Neural progenitor cell (in vitro differentiated cells): ENCODE measurements at regions not wholly inside any gene's neighbourhood (a gene's known extent, or its start where the extent isn't known, plus 50 kb on each side); places are given as distances from the start of the nearest gene placed in this dataset.
A peak's percentile ranks its signal among the peaks of the same experiment; 100 is the strongest.

Experiments
- DNase-seq: peaks from one replicate; pipeline ENCODE4 v3.0.0-alpha.2; 2016; ENCODE audit warnings: low spot score
- H2AFZ ChIP-seq: fragments of 200-600 bp; sonication (generic); replicated peaks from 2 replicates; pipeline ENCODE4 v1.6.1; 2016; ENCODE audit warnings: antibody characterized with exemption
- H3F3A ChIP-seq: fragments of 200-600 bp; sonication (generic); 2 replicates; pipeline ENCODE4 v1.6.1; 2016; ENCODE audit warnings: antibody characterized with exemption, low read depth
- H3K27ac ChIP-seq: fragments of 200-600 bp; sonication (generic); 2 replicates; pipeline ENCODE4 v1.5.1; 2016; ENCODE audit warnings: mild to moderate bottlenecking
- H3K27me3 ChIP-seq: fragments of 200-600 bp; sonication (generic); 2 replicates; pipeline ENCODE4 v1.6.1; 2016; ENCODE audit warnings: mild to moderate bottlenecking, moderate library complexity
- H3K36me3 ChIP-seq: fragments of 200-600 bp; sonication (generic); 2 replicates; pipeline ENCODE4 v1.5.1; 2016
- H3K4me1 ChIP-seq: fragments of 200-600 bp; sonication (generic); 2 replicates; pipeline ENCODE4 v1.6.1; 2016; ENCODE audit warnings: mixed run types
- H3K4me2 ChIP-seq: fragments of 200-600 bp; sonication (generic); 2 replicates; pipeline ENCODE4 v1.6.1; 2016
- H3K4me3 ChIP-seq: fragments of 200-600 bp; sonication (generic); 2 replicates; pipeline ENCODE4 v1.5.1; 2016
- H3K79me2 ChIP-seq: fragments of 200-600 bp; sonication (generic); 2 replicates; pipeline ENCODE4 v1.6.1; 2016; ENCODE audit warnings: low read depth
- H3K9ac ChIP-seq: fragments of 200-600 bp; sonication (generic); 2 replicates; pipeline ENCODE4 v1.6.1; 2016
- H3K9me3 ChIP-seq: fragments of 200-600 bp; sonication (generic); 2 replicates; pipeline ENCODE4 v1.5.1; 2016; ENCODE audit warnings: low read depth
- H4K20me1 ChIP-seq: fragments of 200-600 bp; sonication (generic); 2 replicates; pipeline ENCODE4 v1.6.1; 2016; ENCODE audit warnings: low read depth
- H3K27ac Mint-ChIP-seq: 3 replicates; pipeline ENCODE4 v1.8.0; 2021; ENCODE audit warnings: mixed read lengths
- H3K27me3 Mint-ChIP-seq: 2 replicates; pipeline ENCODE4 v1.8.0; 2022; ENCODE audit warnings: low read depth, mild to moderate bottlenecking, inconsistent platforms, moderate library complexity, mixed read lengths; ENCODE audit not compliant: insufficient read depth
- H3K36me3 Mint-ChIP-seq: 3 replicates; pipeline ENCODE4 v1.8.0; 2021; ENCODE audit warnings: mixed read lengths
- H3K4me1 Mint-ChIP-seq: 3 replicates; pipeline ENCODE4 v1.8.0; 2021; ENCODE audit warnings: mixed read lengths
- H3K4me3 Mint-ChIP-seq: 3 replicates; pipeline ENCODE4 v1.8.0; 2021; ENCODE audit warnings: mild to moderate bottlenecking, moderate library complexity, mixed read lengths
- H3K9me3 Mint-ChIP-seq: 3 replicates; pipeline ENCODE4 v1.8.0; 2020; ENCODE audit warnings: mixed read lengths
- EZH2 ChIP-seq: fragments of 200-600 bp; sonication (generic); IDR thresholded peaks from 2 replicates; pipeline ENCODE4 v1.6.1; 2017; ENCODE audit warnings: antibody characterized with exemption, mild to moderate bottlenecking, moderate library complexity
- EZH2phosphoT487 ChIP-seq: fragments of 200-600 bp; sonication (generic); IDR thresholded peaks from 2 replicates; pipeline ENCODE4 v1.6.1; 2017; ENCODE audit warnings: antibody characterized with exemption
- TF ChIP-seq, protein P1 (sequence below): fragments of 200-600 bp; sonication (generic); IDR thresholded peaks from 2 replicates; pipeline ENCODE4 v1.5.1; 2017; ENCODE audit warnings: antibody characterized with exemption, mild to moderate bottlenecking

DNA sequence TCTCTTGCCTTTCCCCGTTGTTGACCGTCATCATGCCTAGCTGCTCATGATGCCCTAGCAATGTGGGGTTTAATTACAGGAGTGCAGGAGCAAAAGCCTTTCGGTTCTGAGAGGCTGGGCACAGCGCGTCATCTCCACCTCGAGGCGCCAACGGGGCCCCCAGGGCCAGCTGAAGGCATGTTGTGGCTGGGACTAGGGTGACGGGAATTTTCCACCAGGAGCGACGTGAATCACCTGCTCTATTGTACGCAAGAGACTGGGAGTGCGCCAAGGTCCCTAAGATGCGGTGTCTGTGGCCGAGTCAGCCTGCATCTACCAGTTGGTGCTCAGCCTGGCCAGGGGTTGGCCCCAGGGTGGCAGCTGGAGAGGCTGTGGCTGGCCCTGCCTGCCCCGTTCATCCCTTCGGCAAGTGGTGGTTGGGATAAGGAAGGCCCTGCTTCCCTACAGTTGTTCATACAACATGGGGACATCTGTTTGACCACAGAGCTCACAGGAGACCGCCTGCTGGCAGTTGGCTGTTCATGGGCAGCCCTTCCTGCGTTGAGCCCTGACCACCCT, 1175.6 kb downstream of the BRD1 start:
- TF ChIP-seq EZH2: no peak
- TF ChIP-seq EZH2phosphoT487: no peak
- TF ChIP-seq, protein P1, sequence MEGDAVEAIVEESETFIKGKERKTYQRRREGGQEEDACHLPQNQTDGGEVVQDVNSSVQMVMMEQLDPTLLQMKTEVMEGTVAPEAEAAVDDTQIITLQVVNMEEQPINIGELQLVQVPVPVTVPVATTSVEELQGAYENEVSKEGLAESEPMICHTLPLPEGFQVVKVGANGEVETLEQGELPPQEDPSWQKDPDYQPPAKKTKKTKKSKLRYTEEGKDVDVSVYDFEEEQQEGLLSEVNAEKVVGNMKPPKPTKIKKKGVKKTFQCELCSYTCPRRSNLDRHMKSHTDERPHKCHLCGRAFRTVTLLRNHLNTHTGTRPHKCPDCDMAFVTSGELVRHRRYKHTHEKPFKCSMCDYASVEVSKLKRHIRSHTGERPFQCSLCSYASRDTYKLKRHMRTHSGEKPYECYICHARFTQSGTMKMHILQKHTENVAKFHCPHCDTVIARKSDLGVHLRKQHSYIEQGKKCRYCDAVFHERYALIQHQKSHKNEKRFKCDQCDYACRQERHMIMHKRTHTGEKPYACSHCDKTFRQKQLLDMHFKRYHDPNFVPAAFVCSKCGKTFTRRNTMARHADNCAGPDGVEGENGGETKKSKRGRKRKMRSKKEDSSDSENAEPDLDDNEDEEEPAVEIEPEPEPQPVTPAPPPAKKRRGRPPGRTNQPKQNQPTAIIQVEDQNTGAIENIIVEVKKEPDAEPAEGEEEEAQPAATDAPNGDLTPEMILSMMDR: no peak
- Mint-ChIP-seq H3K4me1 (peaks cover 2% of the 10 kb centered on the region), H3K27me3 (peaks cover 4% of the 10 kb centered on the region), H3K27ac (no peak overlapping the region), H3K36me3 (peaks cover 4% of the 10 kb centered on the region), H3K9me3 (peaks cover 2% of the 10 kb centered on the region), H3K4me3 (no peak overlapping the region)
- Histone ChIP-seq H3K27me3 (no peaks in the 10 kb centered on the region), H3K36me3 (no peaks in the 10 kb centered on the region), H3K27ac (no peak overlapping the region), H2AFZ (no peak overlapping the region), H4K20me1 (no peaks in the 10 kb centered on the region), H3K4me3 (no peak overlapping the region), H3K9ac (no peak overlapping the region), H3K4me2 (no peak overlapping the region), H3F3A (no peaks in the 10 kb centered on the region), H3K79me2 (no peaks in the 10 kb centered on the region), H3K4me1 (no peaks in the 10 kb centered on the region), H3K9me3 (no peaks in the 10 kb centered on the region)
- DNase-seq: no peak

DNA sequence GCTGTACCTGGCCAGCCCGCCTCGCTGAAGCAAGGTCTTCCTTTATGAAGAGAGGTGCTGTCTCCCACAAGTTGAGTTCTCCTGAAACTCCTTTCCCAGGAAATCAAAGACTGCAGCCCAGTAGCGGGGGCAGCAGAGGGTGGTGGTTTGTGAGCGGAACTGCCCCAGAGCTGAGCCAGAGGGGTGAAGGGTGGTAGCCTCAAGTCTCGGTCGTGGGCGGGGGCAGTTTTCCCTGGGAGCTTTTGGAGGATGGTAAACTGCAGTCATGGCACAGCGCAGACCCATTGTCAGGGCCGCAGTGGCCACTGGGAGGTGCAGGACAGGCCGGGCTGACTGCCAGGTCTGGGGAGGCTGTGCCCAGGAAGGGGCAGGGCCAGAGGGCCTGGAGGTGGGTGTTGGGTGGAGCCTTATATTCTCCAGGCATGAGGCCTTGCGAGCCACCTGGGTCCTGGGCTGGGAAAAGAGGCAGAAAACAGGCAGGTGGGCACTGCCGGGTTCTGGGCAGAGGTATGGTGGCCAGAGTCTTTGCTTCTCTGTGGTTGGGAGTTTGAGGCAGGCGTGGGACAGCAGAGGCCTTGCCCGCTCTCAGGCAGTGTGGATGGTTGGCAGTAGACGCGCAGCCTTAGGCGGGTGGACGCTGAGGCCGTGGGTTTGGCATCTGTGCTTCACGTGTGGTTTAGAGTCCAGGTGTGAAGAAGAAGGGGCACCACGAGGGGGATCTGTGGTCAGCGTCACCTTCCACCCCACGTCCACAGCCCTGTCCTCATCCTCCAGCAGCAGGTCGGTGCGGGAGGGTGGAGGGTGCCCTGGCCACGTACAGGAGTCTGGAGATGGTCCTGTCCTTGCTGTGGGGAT, 1176.4 kb downstream of the BRD1 start:
- Histone ChIP-seq H3K79me2 (no peaks in the 10 kb centered on the region), H3F3A (no peaks in the 10 kb centered on the region), H4K20me1 (no peaks in the 10 kb centered on the region), H3K27ac (no peak overlapping the region), H3K36me3 (no peaks in the 10 kb centered on the region), H3K27me3 (no peaks in the 10 kb centered on the region), H3K4me2 (no peak overlapping the region), H3K4me1 (no peaks in the 10 kb centered on the region), H3K4me3 (no peak overlapping the region), H2AFZ (no peak overlapping the region), H3K9ac (no peak overlapping the region), H3K9me3 (no peaks in the 10 kb centered on the region)
- no peak for DNase-seq
- no peak overlapping the region for H3K4me3 Mint-ChIP-seq
- H3K4me1 Mint-ChIP-seq: peaks cover 2% of the 10 kb centered on the region
- peak overlapping the region; percentile 46 for H3K27ac Mint-ChIP-seq
- peaks cover 2% of the 10 kb centered on the region for H3K9me3 Mint-ChIP-seq
- TF ChIP-seq EZH2 (no peak), EZH2phosphoT487 (no peak)
- TF ChIP-seq, protein P1: no peak
- peaks cover 4% of the 10 kb centered on the region for H3K36me3 Mint-ChIP-seq
- H3K27me3 Mint-ChIP-seq: peaks cover 4% of the 10 kb centered on the region

DNA sequence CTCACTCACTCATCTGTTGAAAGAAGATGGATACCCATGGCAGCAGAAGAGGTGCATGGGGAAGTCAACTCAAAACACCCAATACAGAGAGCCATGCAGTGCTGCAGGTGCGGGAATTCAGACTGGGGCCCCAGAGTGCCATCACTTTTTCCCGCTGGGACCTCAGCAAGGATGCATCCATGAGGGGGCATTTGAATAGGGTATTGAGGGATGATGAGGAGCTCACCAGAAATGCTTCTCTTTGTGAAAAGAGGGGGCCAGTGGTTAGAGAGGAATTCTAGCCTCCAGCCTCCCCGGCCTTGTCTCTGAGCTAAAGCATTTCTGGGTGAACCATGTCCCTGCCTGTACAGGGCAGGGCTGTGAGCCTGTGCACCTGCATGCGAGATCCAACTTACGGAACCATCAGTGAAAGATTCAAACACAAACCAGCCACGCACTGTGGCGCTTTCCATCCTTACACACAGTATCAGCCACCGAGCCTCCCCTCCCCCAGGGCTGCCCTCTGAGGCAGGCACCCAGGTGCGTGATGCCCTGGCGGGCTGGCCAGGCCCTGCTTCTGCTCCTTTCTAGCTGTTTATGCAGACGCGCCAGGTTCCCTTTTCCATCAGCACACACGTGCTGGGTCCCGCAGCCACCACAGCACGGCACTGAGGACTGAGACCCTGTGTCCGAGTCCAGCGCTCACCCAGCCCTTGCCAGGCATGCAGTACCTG, 1177.2 kb downstream of the BRD1 start:
- Histone ChIP-seq H3K9ac (no peak overlapping the region), H3K4me1 (no peaks in the 10 kb centered on the region), H3K79me2 (no peaks in the 10 kb centered on the region), H4K20me1 (peaks cover 3% of the 10 kb centered on the region), H3K4me2 (no peak overlapping the region), H3K4me3 (no peak overlapping the region), H3F3A (no peaks in the 10 kb centered on the region), H3K27ac (no peak overlapping the region), H3K9me3 (no peaks in the 10 kb centered on the region), H2AFZ (no peak overlapping the region), H3K27me3 (no peaks in the 10 kb centered on the region), H3K36me3 (no peaks in the 10 kb centered on the region)
- H3K27ac Mint-ChIP-seq: no peak overlapping the region
- H3K4me1 Mint-ChIP-seq: peaks cover 2% of the 10 kb centered on the region
- H3K27me3 Mint-ChIP-seq: peaks cover 3% of the 10 kb centered on the region
- peaks cover 2% of the 10 kb centered on the region for H3K9me3 Mint-ChIP-seq
- no peak for DNase-seq
- no peak overlapping the region for H3K4me3 Mint-ChIP-seq
- TF ChIP-seq EZH2 (no peak), EZH2phosphoT487 (no peak)
- TF ChIP-seq, protein P1: no peak
- H3K36me3 Mint-ChIP-seq: peaks cover 3% of the 10 kb centered on the region
